ENCODE measurements at regions not wholly inside any gene's neighbourhood (a gene's known extent, or its start where the extent isn't known, plus 50 kb on each side); places are given as distances from the start of the nearest gene placed in this dataset.
A peak's percentile ranks its signal among the peaks of the same experiment; 100 is the strongest.

DNA sequence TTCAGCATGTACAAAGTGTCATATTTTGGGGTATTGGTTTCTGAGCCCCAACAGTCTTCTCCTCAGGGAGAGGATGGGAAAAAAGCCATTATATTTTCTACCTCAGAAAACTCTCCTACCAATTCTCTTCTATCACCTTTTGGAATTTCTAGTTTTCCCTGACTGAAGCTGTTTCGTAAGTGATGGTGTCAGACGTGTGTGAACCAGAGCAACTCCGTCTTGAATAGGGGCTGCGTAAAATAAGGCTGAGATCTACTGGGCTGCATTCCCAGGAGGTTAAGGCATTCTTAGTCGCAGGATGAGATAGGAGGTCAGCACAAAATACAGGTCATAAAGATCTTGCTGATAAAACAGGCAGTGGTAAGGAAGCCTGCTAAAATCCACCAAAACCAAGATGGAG is 197.3 kb upstream of the C9orf72 start:
- intact Hi-C loops (cut with micrococcal nuclease): no loop called here
- Histone ChIP-seq H3K4me3 (ENCODE audit: low read length) (no peak overlapping the region), H3K27me3 (ENCODE audit: control insufficient read depth in 2 of 2, insufficient read depth in 2 of 2, low read length in 2 of 2) (no peaks in the 10 kb centered on the region), H3K36me3 (ENCODE audit: control insufficient read depth in 2 of 3, insufficient read depth in 3 of 3, low read length in 3 of 3) (no peaks in the 10 kb centered on the region), H3K27ac (ENCODE audit: low read depth, low read length) (no peak overlapping the region), H3K9me3 (ENCODE audit: control insufficient read depth in 2 of 3, low read length in 3 of 3) (no peaks in the 10 kb centered on the region), H3K4me1 (ENCODE audit: control insufficient read depth in 2 of 2, insufficient read depth in 2 of 2, low read length in 2 of 2) (no peaks in the 10 kb centered on the region)
- Mint-ChIP-seq H3K9me3 (peaks cover 0 to 12% (median 0%) of the 10 kb centered on the region in 11 donors), H3K27ac (no peak overlapping the region), H3K36me3 (peaks cover 0 to 4% (median 0%) of the 10 kb centered on the region in 5 donors), H3K27me3 (peaks cover 0 to 13% (median 0%) of the 10 kb centered on the region in 5 donors), H3K4me3 (no peak overlapping the region), H3K4me1 (peaks cover 0 to 9% (median 0%) of the 10 kb centered on the region in 7 donors)
- POLR2A ChIA-PET: no interaction called here
- DNase-seq (no peak), ATAC-seq (no peak)
- CTCF ChIA-PET: no interaction called here

DNA sequence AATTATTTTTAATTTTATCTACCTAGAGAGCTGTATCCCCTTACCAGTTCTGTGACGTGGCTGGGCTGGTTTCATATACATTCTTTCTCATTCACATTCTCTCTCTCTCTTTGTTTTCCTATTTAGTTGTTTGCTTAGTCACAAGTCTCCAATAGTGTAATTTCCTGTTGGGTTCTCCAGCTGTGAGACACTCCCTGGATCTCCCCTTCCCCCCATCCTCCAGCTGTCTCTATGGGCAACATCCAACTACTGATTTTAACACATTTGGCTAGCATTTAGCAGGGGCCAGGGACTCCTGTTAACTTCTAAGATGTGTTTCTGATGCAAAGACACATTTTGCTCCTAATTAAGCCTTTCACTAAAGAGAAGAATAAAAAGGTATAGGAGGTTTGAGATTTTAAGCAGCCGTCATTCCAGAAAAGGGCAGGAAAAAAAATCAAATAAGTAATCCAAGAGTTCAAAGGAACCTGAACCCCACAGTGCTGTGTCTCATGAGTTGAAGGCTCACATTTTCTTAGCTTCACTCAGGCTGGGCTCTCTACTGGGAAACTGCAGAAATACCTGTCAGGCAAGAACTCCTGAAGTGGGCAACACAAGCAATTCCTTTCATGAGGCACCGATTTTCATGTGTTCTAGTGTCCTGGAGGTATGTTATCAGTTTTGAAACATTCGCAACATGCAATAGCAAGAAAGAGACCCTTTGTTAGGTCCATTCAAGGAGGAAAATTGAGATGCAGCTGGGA is 198.7 kb upstream of the C9orf72 start:
- Histone ChIP-seq H3K27me3 (ENCODE audit: control insufficient read depth in 2 of 2, insufficient read depth in 2 of 2, low read length in 2 of 2) (no peaks in the 10 kb centered on the region), H3K27ac (ENCODE audit: low read depth, low read length) (no peak overlapping the region), H3K4me1 (ENCODE audit: control insufficient read depth in 2 of 2, insufficient read depth in 2 of 2, low read length in 2 of 2) (no peaks in the 10 kb centered on the region), H3K36me3 (ENCODE audit: control insufficient read depth in 2 of 3, insufficient read depth in 3 of 3, low read length in 3 of 3) (no peaks in the 10 kb centered on the region), H3K4me3 (ENCODE audit: low read length) (no peak overlapping the region), H3K9me3 (ENCODE audit: control insufficient read depth in 2 of 3, low read length in 3 of 3) (no peaks in the 10 kb centered on the region)
- H3K9me3 Mint-ChIP-seq: peaks cover 0 to 10% (median 0%) of the 10 kb centered on the region in 11 donors
- H3K36me3 Mint-ChIP-seq: peaks cover 0 to 2% (median 0%) of the 10 kb centered on the region in 5 donors
- H3K27me3 Mint-ChIP-seq: peaks cover 0 to 7% (median 0%) of the 10 kb centered on the region in 5 donors
- POLR2A ChIA-PET: no interaction called here
- H3K4me3 Mint-ChIP-seq: no peak overlapping the region
- H3K27ac Mint-ChIP-seq: no peak overlapping the region
- DNase-seq (no peak), ATAC-seq (no peak)
- intact Hi-C loops (cut with micrococcal nuclease): no loop called here
- CTCF ChIA-PET: no interaction called here
- H3K4me1 Mint-ChIP-seq: peaks cover 0 to 4% (median 0%) of the 10 kb centered on the region in 7 donors

DNA sequence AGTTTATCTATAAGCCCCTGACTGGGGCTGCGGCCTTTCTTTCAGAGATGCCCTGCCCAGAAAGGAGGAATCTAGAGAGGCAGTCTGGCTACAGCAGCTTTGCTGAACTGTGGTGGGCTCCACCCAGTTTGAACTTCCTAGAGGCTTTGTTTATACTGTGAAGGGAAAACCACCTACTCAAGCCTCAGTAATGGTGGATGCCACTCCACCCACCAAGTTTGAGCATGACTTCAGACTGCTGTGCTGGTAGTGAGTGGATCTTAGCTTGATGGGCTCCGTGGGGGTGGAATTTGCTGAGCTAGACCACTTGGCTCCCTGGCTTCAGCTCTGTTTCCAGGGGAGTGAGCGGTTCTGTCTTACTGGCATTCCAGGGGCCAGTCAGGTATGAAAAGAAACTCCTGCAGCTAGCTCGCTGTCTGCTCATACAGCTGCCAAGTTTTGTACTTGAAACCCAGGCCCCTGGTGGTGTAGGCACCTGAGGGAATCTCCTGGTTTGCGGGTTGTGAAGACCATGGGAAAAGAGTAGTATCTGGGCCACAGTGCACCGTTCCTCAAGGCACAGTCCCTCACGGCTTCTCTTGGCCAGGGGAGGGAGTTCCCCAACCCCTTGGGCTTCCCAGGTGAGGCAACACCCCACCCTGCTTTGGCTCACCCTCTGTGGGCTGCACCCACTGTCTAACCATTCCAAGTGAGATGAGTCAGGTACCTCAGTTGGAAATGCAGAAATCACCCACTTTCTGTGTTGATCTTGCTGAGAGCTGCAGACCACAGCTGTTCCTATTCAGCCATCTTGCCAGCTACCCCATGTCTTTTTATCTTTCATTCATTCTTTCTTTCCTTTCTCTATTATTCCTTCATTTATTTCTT is 211.8 kb upstream of the C9orf72 start:
- H3K9me3 ChIP-seq (ENCODE audit: control insufficient read depth in 2 of 3, low read length in 3 of 3): no peaks in the 10 kb centered on the region
- H3K4me1 Mint-ChIP-seq: peaks cover 0 to 13% (median 0%) of the 10 kb centered on the region in 7 donors
- peaks cover 9 to 23% (median 19%) of the 10 kb centered on the region in 5 donors for H3K27me3 Mint-ChIP-seq
- no peak overlapping the region for H3K27ac ChIP-seq (ENCODE audit: low read depth, low read length)
- peaks cover 0 to 7% (median 0%) of the 10 kb centered on the region in 5 donors for H3K36me3 Mint-ChIP-seq
- ATAC-seq (no peak), DNase-seq (peak in 1 of 9 donors; percentile 57)
- CTCF ChIA-PET: no interaction called here
- peak overlapping the region in 1 of 10 donors; percentile 16 for H3K4me3 Mint-ChIP-seq
- no peaks in the 10 kb centered on the region for H3K4me1 ChIP-seq (ENCODE audit: control insufficient read depth in 2 of 2, insufficient read depth in 2 of 2, low read length in 2 of 2)
- H3K9me3 Mint-ChIP-seq: peaks cover 6 to 40% (median 16%) of the 10 kb centered on the region in 11 donors
- no peaks in the 10 kb centered on the region for H3K36me3 ChIP-seq (ENCODE audit: control insufficient read depth in 2 of 3, insufficient read depth in 3 of 3, low read length in 3 of 3)
- no peaks in the 10 kb centered on the region for H3K27me3 ChIP-seq (ENCODE audit: control insufficient read depth in 2 of 2, insufficient read depth in 2 of 2, low read length in 2 of 2)
- intact Hi-C loops (cut with micrococcal nuclease): no loop called here
- POLR2A ChIA-PET: no interaction called here
- no peak overlapping the region for H3K4me3 ChIP-seq (ENCODE audit: low read length)
- H3K27ac Mint-ChIP-seq: peak overlapping the region in 1 of 9 donors; percentile 72

DNA sequence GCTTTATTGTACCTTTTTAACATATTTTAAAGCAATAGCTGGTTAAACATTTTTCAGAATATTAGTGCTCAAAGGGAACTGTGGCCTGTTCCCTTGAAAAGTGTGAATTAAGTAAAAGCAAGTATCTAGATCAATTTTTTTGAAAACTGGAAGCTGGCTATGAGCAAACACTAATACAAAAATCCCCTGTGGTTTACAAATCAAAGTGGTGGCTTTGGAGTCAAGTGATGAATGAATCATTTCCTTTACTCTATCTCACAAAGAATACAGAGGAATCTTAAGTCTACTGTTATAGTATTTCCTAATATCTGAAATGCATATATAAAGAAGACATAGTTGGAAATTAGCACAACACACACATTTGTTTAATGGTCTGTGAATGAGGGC is 212.4 kb upstream of the C9orf72 start:
- Mint-ChIP-seq H3K27ac (peak overlapping the region in 1 of 9 donors; percentile 72), H3K9me3 (peaks cover 6 to 44% (median 15%) of the 10 kb centered on the region in 11 donors), H3K36me3 (peaks cover 0 to 7% (median 0%) of the 10 kb centered on the region in 5 donors), H3K27me3 (peaks cover 9 to 23% (median 19%) of the 10 kb centered on the region in 5 donors), H3K4me1 (peaks cover 0 to 13% (median 0%) of the 10 kb centered on the region in 7 donors), H3K4me3 (peak overlapping the region in 1 of 10 donors; percentile 5)
- Histone ChIP-seq H3K9me3 (ENCODE audit: control insufficient read depth in 2 of 3, low read length in 3 of 3) (no peaks in the 10 kb centered on the region), H3K4me1 (ENCODE audit: control insufficient read depth in 2 of 2, insufficient read depth in 2 of 2, low read length in 2 of 2) (no peaks in the 10 kb centered on the region), H3K4me3 (ENCODE audit: low read length) (no peak overlapping the region), H3K36me3 (ENCODE audit: control insufficient read depth in 2 of 3, insufficient read depth in 3 of 3, low read length in 3 of 3) (no peaks in the 10 kb centered on the region), H3K27ac (ENCODE audit: low read depth, low read length) (no peak overlapping the region), H3K27me3 (ENCODE audit: control insufficient read depth in 2 of 2, insufficient read depth in 2 of 2, low read length in 2 of 2) (no peaks in the 10 kb centered on the region)
- intact Hi-C loops (cut with micrococcal nuclease): no loop called here
- ATAC-seq (no peak), DNase-seq (no peak)
- POLR2A ChIA-PET: no interaction called here
- CTCF ChIA-PET: interaction anchor here (0.7 kb wide), 1 partner anchor 509 kb away, joined by 4 read pairs; no protein-coding TSS in a partner anchor

DNA sequence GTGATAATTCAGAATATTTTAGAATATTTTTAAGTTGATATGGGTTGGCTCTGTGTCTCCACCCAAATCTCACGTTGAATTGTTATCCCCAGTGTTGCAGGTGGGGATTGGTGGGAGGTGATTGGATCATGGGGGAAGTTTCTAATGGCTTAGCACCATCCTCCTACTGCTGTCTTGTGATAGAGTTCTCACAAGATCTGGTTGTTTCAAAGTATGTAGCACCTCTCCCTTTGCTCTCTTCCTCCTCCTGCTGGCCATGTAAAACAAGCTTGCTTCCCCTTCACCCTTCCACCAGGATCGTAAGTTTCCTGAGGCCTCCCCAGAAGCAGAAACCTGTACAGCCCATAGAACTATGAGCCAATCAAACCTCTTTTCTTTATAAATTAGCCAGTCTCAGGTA is 214.6 kb upstream of the C9orf72 start:
- peaks cover 0 to 6% (median 0%) of the 10 kb centered on the region in 5 donors for H3K36me3 Mint-ChIP-seq
- no peaks in the 10 kb centered on the region for H3K4me1 ChIP-seq (ENCODE audit: control insufficient read depth in 2 of 2, insufficient read depth in 2 of 2, low read length in 2 of 2)
- no peak overlapping the region for H3K27ac Mint-ChIP-seq
- CTCF ChIA-PET: no interaction called here
- no peak for DNase-seq
- ATAC-seq: no peak
- H3K4me3 ChIP-seq (ENCODE audit: low read length): no peak overlapping the region
- no peak overlapping the region for H3K27ac ChIP-seq (ENCODE audit: low read depth, low read length)
- POLR2A ChIA-PET: no interaction called here
- intact Hi-C loops (cut with micrococcal nuclease): loop anchor here in 1 of 2 donors (2.0 kb wide), 1 partner anchor 61 kb away; no protein-coding TSS in a partner anchor
- H3K9me3 Mint-ChIP-seq: peaks cover 4 to 33% (median 14%) of the 10 kb centered on the region in 11 donors
- no peaks in the 10 kb centered on the region for H3K9me3 ChIP-seq (ENCODE audit: control insufficient read depth in 2 of 3, low read length in 3 of 3)
- no peaks in the 10 kb centered on the region for H3K27me3 ChIP-seq (ENCODE audit: control insufficient read depth in 2 of 2, insufficient read depth in 2 of 2, low read length in 2 of 2)
- no peak overlapping the region for H3K4me3 Mint-ChIP-seq
- peaks cover 0 to 13% (median 0%) of the 10 kb centered on the region in 7 donors for H3K4me1 Mint-ChIP-seq
- no peaks in the 10 kb centered on the region for H3K36me3 ChIP-seq (ENCODE audit: control insufficient read depth in 2 of 3, insufficient read depth in 3 of 3, low read length in 3 of 3)
- peaks cover 10 to 34% (median 15%) of the 10 kb centered on the region in 5 donors for H3K27me3 Mint-ChIP-seq

DNA sequence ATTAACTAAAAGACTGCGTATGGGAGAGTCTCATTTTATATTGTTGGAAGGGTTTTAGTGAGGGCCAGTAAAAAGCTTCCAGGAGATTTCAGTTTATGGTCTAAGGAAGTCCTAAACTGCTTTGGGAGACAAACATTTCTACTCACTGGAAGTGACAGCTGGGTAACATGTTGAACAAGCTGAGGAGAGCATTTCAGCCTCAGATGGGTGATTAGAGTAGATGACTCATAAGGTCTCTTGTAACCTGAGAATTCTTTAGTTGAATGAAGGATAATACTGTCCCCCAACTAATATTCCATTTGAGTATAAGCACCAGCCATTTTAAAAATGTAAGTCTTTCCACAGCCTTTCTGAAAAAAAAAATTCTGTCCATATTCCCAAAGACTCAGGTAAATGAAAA is 218.0 kb upstream of the C9orf72 start:
- intact Hi-C loops (cut with micrococcal nuclease): no loop called here
- no peak overlapping the region for H3K4me3 Mint-ChIP-seq
- Histone ChIP-seq H3K36me3 (ENCODE audit: control insufficient read depth in 2 of 3, insufficient read depth in 3 of 3, low read length in 3 of 3) (no peaks in the 10 kb centered on the region), H3K9me3 (ENCODE audit: control insufficient read depth in 2 of 3, low read length in 3 of 3) (no peaks in the 10 kb centered on the region), H3K4me3 (ENCODE audit: low read length) (no peak overlapping the region), H3K4me1 (ENCODE audit: control insufficient read depth in 2 of 2, insufficient read depth in 2 of 2, low read length in 2 of 2) (no peaks in the 10 kb centered on the region), H3K27ac (ENCODE audit: low read depth, low read length) (no peak overlapping the region), H3K27me3 (ENCODE audit: control insufficient read depth in 2 of 2, insufficient read depth in 2 of 2, low read length in 2 of 2) (no peaks in the 10 kb centered on the region)
- ATAC-seq (no peak), DNase-seq (no peak)
- H3K4me1 Mint-ChIP-seq: no peaks in the 10 kb centered on the region
- H3K27me3 Mint-ChIP-seq: peaks cover 7 to 25% (median 16%) of the 10 kb centered on the region in 5 donors
- POLR2A ChIA-PET: no interaction called here
- H3K36me3 Mint-ChIP-seq: no peaks in the 10 kb centered on the region
- CTCF ChIA-PET: no interaction called here
- no peak overlapping the region for H3K27ac Mint-ChIP-seq
- peaks cover 4 to 29% (median 10%) of the 10 kb centered on the region in 11 donors for H3K9me3 Mint-ChIP-seq
